Skin of body (tissue), 1 donor: ENCODE measurements at regions not wholly inside any gene's neighbourhood (a gene's known extent, or its start where the extent isn't known, plus 50 kb on each side); places are given as distances from the start of the nearest gene placed in this dataset.
"Not testable (repeated sequence)": the region's sequence is repeated elsewhere in the genome, so short reads cannot be mapped to it uniquely, and the experiment has no call there.

Source experiments
- DNase-seq: peaks from one replicate; lab custom pipeline; 2025; lab: John Stamatoyannopoulos, UW

DNA sequence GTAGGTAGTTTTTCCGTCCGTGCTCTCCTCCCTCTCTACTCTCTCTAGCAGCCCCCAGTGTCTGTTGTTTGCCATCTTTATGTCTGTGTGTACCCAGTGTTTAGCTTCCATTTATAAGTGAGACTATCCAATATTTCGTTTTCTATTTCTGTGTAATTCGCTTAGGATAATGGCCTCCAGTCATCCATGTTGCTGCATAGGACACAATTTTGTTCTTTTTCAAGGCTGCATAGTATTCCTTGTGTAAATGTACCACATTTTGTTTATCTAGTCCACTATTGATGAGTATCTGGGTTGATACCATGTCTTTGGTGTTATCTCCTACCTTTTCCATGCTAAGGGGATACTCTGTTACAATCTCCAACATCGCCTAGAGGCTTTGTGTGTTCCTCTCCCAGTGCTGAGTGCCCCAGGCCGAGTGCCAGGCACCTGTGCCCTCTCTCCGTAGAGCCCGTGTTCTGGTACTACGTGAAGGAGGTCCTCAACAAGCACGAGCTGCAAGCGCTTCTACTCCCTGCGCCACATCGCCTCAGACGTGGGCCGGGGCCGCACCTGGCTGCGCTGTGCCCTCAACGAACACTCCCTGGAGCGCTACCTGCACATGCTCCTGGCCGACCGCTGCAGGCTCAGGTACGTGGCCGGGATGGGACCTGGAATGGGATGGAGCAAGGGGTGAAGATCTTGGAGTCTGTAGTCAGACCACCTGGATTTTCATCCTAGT lies 51.0 kb downstream of the NPIPB11 start:
- not testable (repeated sequence) for DNase-seq

DNA sequence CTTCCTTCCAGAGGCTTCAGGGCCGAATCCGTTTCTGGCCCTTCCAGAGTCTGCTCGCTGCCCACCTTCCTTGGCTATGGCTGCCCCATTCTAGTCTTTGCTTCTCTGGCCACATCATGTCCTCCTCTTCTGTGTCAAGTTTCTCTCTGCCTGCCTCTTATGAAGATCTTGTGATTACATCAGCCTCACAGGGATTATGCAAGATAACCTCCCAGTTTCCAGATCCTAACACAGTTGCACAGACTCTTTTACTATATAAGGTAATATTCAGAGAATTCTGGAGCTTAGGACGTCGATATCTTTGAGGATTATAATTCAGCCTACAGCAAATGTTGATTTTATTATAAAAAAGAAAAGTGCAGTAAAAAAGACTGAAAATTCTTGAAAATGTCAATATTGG lies 52.1 kb downstream of the NPIPB11 start:
- not testable (repeated sequence) for DNase-seq

DNA sequence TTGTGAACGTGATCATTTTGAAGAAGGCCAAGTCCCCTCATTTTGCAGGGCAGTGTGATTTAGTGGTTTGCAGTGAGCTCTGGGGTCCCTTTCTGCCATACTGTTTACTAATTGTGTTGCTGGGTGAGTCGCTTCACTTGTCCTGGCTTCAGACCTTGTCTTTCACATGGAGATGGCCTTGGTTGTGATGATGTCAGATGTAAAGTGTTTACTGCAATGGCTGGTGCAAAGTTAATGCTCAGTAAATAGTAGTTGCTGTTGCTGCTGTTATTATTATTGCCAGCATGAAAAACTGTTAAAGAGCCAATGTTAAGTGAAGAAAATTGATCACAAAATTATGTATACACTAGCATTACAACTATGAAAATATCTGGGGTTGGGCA lies 53.9 kb downstream of the NPIPB11 start:
- DNase-seq: not testable (repeated sequence)

DNA sequence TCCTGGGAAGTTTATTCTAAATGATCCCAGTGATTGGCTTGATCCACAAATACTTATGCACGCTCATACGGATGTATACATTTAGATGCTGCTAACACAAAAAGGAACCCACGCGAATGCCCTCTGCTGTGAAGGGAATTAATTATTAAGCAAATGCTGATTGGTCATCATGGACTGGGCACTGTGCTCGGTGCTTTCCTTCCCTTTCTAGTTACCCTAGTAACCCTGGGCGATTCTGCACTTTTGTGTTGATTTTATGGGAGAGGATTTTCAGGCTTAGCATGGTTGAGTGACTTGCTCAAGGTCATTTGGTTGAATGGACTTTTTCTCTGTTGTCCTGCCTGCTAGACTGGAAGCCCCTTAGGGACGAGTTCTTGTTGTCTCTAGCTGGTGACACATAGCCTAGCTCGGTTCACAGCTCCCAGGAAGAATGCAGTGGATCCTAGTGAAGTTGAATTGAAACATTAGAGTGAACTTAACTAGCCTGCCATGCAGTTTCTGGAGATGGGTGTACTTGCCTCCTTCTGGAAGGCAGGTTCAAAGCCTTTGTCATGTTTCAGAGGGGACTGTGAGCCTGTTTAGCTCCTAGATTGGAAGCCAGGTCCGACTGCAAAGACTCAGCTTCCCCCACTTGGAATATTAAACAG lies 54.4 kb downstream of the NPIPB11 start:
- DNase-seq: not testable (repeated sequence)

DNA sequence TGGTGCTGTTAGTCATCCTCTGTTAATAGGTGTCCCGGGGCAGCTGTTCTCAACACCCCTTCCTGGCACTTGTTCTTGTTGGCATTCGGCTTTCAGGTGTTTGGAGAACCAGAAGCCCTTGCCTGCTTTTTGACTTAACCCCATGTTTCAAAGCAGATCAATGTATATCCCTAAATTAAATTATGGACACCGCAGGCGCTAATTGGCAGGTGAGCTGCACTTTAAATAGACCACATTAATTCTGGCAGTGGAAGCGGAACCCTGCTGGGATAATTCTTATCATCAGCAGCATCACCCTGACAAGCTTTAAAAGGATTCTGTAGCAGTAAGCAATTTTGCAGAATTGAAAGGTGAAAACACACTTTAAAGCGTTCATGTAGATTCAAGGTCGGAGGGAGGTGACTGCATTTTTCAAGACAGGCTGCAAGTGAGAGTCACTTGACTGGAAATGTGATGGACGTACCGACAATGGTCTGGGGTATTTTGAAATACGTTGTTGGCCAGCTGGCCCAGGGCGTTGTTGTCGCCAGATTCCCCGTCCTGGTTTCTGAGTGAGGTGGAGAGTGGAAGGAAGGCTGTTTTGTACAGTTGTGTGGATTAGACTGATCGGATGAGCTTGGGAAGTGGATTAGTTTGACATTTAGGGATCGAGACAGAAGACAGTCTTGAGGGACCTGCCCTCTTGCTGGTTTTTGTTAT lies 55.1 kb downstream of the NPIPB11 start:
- not testable (repeated sequence) for DNase-seq

DNA sequence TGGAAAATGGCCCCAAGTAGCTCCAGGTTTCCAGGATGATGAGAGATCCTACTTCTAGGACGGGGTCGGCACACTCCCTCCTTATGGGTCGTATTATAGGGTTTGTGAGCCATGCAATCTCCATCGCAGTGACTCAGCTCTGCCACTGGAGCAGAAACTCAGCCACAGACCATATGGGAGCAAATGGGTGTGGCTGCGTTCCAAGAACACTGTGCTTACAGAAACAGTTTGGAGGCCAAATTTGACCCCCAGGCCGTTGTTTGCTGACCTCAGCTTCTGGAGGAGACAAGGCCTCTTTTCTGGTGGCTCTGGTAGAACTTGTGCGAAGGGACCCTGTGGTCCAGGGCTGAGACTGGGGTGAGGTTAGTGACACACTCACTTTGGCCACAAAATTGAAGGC lies 56.5 kb downstream of the NPIPB11 start:
- not testable (repeated sequence) for DNase-seq

DNA sequence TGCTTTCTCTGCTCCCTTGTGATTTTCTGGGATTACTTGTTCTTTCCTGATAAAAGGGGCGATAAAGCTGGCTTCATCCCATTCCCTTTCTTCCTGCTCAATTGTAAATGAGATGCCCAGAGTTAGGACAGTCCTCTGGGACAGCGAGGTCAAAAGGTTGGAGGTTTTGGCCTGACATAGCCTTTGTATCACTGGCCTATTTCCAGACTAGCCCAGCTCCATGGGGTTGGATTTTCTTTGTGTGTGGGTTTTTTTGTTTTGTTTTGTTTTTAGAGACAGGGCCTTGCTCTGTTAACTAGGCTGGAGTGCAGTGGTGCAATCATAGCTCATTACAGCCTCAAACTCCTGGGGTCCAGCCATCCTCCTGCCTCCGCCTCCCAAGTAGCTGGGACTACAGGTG lies 57.8 kb downstream of the NPIPB11 start:
- DNase-seq: not testable (repeated sequence)

DNA sequence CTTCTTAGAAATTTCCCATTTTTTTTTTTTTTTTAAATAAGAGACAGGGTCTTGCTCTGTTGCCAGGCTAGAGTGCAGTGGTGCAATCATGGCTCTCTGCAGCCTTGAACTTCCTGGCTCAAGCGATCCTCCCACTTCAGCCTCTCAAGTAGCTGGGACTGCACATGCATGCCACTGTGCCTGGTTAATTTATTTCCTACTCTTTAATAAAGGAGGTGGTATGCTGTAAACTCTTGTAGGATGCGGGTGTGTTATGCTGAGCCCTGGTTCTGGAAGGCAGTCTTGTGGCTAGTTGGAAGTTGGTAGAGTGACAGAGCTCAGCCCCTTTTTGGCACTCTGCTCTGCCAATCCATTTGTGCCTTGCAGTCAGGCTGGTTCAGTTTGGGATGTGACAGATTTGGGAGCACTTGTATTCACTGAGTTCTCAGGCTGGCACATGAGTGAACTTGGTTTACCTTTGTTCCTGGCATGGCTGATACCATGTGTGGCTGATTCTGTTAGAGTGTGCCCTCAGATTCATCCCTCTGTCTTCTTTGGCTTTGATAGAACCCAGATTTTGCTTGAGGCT lies 58.3 kb downstream of the NPIPB11 start:
- DNase-seq: not testable (repeated sequence)

DNA sequence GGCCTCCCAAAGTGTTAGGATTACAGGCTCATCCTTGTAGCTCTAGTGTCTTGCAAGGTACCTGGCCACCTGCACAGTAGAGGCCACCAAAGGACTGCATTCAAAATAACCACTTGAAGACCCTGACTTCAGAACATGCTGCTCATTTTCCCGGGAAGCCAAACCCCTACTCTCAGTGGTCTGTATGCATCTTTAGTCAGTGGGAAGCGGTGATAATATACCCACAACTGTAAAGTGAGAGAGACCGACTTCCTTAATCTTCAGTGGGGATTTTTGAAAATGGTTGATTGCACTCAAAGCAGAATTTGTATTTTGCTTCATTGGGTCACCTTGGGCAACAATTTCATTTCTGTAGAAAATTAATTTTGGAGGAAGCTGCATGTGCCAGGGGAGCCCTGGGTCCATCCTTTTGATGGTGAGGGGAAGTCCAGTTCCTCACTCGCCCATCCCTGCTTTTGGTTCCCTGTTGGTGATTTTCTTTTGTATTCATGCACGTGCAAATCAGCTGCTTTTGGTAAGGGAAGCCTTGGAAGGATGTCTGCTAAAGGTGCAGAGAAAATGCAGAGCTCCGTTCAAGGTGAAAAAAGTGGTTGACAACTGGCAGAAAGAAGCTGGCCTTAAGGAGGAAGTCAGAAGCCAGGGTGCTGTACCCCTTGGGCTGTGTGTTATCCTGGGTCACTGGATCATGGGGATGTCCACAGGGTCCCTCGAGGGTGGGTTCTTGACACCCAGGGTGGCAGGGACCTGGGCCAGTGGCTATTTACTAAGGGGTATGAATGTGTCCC lies 59.5 kb downstream of the NPIPB11 start:
- not testable (repeated sequence) for DNase-seq

DNA sequence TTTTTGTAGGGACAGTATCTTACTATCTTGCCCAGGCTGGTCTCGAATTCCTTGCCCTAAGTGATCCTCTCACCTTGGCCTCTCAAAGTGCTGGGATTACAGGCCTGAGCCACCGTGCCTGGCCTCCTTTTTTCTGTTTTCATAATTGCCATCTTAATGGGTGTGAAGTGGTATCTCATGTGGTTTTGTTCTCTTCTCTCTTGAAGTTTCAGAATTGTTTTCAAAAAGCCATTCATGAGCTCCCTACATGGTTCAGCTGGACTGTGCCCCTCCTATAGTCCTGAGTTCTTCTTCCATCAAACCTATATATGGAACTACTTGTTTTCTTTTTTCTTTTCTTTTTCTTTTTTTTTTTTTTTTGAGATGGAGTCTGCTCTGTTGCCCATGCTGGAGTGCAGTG lies 60.3 kb downstream of the NPIPB11 start:
- DNase-seq: not testable (repeated sequence)

DNA sequence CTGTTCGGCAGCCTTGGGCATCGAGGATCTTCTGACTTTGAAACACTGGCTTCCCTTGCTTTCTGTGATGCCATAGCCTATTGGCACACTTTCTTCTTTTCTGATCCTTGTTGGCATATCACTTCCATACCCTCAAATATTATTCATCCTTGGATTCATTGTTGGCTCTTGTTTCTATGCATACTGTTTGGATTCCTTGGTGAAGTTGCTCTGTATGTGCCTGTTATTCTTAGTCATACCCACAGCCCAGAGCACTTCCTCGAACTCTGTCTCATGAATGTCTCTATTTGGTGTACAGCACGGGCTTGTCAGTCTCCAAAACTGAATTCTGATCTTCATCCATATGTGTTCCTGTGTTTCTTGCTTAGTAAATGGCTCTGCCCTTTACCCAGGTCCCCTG lies 63.6 kb downstream of the NPIPB11 start:
- DNase-seq: not testable (repeated sequence)

DNA sequence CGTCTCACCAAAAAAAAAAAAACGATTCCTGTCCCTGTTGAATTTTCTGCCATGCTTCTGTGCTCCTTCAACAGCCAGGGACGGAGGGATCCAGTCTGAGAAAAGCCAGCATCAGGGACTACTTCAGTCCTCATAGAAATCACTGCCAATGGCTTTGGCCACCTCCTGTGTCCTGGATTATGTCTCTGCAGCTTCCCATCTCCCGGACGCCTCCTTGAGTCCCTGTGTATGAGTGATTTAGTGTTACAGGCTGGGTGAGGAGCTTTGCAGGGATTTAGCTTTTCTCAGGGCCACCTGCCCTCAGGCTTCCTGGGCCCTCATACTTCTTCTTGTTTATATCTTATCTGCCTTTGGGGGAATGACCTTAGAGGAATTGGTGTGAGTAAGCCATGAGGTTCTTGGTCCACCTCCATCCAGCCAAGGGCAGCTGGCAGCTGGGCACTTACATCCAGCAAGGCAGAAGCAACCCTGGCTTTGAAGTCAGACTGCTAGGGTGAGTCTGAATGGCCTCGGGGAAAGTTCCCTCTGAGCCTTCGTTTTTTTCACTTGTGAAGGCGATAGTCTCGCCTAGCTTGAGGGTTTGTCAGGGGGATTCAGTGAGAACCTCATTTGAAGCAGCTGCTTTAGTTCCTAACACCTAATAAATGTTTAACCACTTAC lies 65.6 kb downstream of the NPIPB11 start:
- not testable (repeated sequence) for DNase-seq

DNA sequence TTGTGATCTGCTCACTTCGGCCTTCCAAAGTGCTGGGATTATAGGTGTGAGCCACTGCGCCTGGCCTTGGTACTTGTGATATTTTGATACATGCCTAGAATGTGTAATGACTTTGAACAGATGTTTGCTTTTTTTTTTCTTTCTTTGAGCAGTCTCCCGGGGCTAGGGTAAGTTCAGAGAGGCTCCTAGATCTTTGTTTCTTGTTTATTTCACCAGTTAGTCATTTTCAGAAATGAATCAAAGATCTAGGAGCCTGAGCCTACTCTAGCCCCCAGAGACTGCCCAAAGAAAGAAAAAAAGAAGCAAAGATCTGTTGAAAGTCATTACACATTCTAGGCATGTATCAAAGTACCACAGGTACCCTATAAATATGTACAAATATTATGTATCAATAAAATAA lies 66.3 kb downstream of the NPIPB11 start:
- DNase-seq: not testable (repeated sequence)

DNA sequence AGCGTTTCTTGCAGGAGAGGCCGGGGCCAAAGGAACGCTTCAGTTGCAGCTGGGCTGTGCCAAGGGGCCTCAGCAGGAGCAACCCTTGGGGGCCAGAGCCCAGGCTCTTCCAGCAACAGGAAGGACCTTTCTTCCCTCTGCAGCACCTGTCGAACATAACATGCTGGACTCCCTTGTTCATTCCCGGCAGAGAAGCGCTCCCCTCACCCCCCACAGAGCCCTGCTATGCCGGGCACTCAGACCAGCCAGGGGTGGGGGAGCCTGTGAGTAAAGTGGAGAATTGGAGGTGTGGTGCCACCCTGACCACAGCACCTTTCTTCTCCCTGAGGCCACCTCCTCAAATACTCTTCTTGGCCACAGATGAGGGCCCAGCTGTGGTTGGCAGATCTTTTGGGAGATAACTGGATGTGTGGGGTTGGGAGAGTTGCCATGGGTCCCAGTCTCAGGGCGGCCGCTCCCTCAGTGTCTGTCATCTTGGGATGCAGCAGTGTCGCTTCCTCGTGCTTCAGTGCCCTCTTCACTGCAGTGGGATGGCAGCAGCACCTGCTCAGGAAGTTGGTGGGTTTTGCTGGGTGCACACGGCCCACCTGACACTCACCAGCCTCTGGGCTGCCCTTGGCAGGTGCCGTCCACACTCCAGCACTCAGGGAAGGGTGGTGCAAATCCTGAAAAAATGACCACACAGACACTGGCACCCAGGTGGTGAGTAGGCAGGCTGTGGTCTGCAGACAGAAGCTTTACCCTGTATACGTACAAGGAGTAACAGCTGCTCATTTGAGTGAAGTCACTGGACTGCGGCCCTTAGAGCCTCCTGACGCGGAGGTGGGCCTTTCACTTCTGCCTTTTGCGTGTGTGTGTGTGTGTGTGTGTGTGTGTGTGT lies 67.5 kb downstream of the NPIPB11 start:
- DNase-seq: not testable (repeated sequence)

DNA sequence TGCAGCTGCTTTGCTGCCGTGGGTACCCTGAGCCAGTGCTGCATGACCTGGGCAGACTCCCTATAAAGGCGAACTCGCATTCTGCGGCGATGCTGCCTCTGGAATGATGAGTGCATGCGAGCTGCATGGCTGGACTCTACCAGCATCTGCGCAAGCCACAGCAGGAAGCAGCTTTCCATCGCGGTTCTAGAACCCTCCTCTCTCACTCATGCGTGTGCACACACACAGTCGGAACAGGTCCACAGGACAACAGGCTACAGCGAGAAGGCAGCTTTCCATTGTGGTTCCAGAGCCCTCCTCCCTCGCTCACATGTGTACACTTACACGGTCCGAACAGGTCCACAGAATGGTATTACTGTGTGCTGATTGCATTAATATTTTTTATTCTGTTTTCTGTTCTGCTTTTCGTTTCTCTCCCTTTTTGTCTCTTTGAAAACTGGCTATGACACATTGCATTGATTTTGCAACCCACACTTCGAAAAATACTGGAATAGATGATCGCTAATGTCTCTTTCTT lies 69.1 kb downstream of the NPIPB11 start:
- DNase-seq: not testable (repeated sequence)

DNA sequence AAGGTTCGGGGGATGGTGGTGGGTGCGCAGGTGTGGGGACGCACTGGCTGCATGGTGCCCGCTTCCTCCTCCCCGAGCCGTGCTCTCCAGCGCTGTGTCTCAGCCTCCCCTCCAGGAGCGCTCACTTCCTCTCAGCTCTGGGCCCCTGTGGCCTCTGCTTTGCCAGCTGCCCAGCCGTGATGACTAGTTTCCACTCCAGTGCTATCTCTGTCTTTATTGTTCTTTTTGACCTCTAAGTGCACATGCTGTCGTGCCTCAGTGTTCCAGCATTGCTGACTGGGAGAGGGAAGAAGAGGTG lies 71.0 kb downstream of the NPIPB11 start:
- DNase-seq: not testable (repeated sequence)

DNA sequence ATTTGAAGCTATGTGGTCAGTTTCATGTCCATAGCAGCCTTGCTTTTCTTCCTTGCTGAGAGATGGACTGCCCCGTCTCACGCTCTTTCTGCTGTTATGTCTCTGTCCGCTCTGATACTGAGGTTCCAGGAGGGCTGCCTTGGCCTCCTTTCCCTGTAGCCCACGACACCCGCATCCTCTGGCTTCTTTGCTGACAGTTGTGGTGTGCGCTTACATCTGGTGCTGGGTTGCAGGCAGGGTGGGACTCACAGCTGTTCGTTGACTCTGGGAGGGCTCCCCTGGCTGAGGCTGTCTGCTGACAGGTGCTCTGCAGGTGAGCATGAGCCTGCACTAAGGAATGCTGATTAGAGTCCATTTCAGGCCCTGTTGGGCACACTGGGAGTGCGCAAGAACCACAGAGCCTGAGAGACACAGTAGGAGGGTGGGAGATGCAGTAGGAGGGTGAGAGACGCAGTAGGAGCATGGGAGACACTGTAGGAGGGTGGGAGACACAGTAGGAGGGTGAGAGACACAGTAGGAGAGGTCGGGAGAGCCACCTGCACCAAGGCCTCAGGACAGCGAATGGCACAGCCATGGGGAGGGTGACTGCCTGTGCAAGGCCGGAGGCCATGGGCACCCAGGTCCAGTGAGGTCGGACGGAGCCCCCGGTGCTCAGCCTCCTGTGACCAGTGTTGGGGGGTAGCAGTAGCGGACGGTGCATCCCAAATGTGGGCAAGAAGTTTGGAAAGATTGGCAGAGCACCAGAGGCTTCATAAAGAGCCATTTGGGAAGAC lies 71.5 kb downstream of the NPIPB11 start:
- not testable (repeated sequence) for DNase-seq

DNA sequence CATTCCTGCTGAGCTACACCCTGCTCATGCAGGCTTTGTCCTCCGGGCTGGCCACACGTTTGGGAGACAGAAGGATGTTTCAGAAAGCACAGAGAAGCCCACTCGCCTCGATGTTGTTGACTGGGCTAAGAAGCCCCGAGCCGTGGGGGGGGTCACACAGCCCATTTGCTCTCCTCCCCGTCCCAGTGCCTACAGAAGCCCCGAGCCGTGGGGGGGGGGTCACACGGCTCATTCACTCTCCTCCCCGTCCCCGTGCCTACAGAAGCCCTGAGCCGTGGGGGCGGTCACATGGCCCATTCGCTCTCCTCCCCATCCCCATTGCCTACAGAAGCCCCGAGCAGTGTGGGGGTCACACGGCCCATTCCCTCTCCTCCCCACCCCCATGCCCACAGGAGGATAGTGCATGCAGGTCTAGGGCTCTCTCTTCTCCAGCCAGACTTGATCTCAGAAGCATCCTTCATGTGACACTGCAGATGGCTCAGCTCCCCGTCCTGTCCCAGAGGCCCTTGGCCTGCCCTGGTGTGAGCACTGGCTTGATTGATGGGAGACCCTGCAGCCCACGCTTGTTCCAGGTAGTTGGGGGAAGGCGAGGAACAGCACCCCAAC lies 72.9 kb downstream of the NPIPB11 start:
- not testable (repeated sequence) for DNase-seq
